HG02798 (cell line): ENCODE measurements at regions not wholly inside any gene's neighbourhood (a gene's known extent, or its start where the extent isn't known, plus 50 kb on each side); places are given as distances from the start of the nearest gene placed in this dataset.
A peak's percentile ranks its signal among the peaks of the same experiment; 100 is the strongest.
"Not testable (repeated sequence)": the region's sequence is repeated elsewhere in the genome, so short reads cannot be mapped to it uniquely, and the experiment has no call there.

Source experiments
- ATAC-seq: cut with Tn5 transposase; IDR thresholded peaks from one replicate; pipeline ENCODE4 v1.9.1; 2021; ENCODE audit warnings: mild to moderate bottlenecking; ENCODE audit not compliant: unreplicated experiment, poor library complexity

- ATAC-seq = peak; percentile 33
Measured at GRCh38 chr7:114085592-114086501, 167.0 kb upstream of the PPP1R3A start.

GRCh38 chr7:114085313-114085591 is 166.4 kb upstream of the PPP1R3A start:
- peak; percentile 23 for ATAC-seq

GRCh38 chr7:114084472-114085312 is 165.9 kb upstream of the PPP1R3A start:
- ATAC-seq = peak; percentile 33

GRCh38 chr7:114084002-114084471 is 165.2 kb upstream of the PPP1R3A start:
- peak; percentile 1 for ATAC-seq

- ATAC-seq = no peak
Measured at GRCh38 chr7:114083166-114084001, 164.6 kb upstream of the PPP1R3A start.

- ATAC-seq = no peak
Measured at GRCh38 chr7:114082642-114083165, 163.9 kb upstream of the PPP1R3A start.

GRCh38 chr7:114081606-114082425 is 163.0 kb upstream of the PPP1R3A start:
- ATAC-seq = no peak

- not testable (repeated sequence) for ATAC-seq
Measured at GRCh38 chr7:114077158-114077524, 158.3 kb upstream of the PPP1R3A start.

- not testable (repeated sequence) for ATAC-seq
Measured at GRCh38 chr7:114076392-114077157, 157.8 kb upstream of the PPP1R3A start.

GRCh38 chr7:114073701-114074100 is 154.9 kb upstream of the PPP1R3A start:
- no peak for ATAC-seq

- ATAC-seq = no peak
Measured at GRCh38 chr7:114070246-114070645, 151.4 kb upstream of the PPP1R3A start.

GRCh38 chr7:114062810-114063209 is 144.0 kb upstream of the PPP1R3A start:
- ATAC-seq = no peak

GRCh38 chr7:114051871-114052331 is 133.1 kb upstream of the PPP1R3A start:
- peak; percentile 87 for ATAC-seq

- no peak for ATAC-seq
Measured at GRCh38 chr7:114050571-114050970, 131.8 kb upstream of the PPP1R3A start.

- ATAC-seq = peak; percentile 46
Measured at GRCh38 chr7:114048386-114049235, 129.8 kb upstream of the PPP1R3A start.

GRCh38 chr7:114047889-114048288 is 129.1 kb upstream of the PPP1R3A start:
- ATAC-seq = no peak

- no peak for ATAC-seq
Measured at GRCh38 chr7:114033475-114033874, 114.7 kb upstream of the PPP1R3A start.
